ENCODE measurements at regions not wholly inside any gene's neighbourhood (a gene's known extent, or its start where the extent isn't known, plus 50 kb on each side); places are given as distances from the start of the nearest gene placed in this dataset.

- DNase-seq (ENCODE audit: extremely low read depth in 1 of 2, low read depth in 1 of 2): no peak
These were observed 270.8 kb downstream of the BCOR start for GRCh38 chrX:39826813-39827543.

GRCh38 chrX:39827951-39828350 lies 269.8 kb downstream of the BCOR start:
- DNase-seq (ENCODE audit: extremely low read depth in 1 of 2, low read depth in 1 of 2): no peak

GRCh38 chrX:39828971-39829370 lies 268.8 kb downstream of the BCOR start:
- DNase-seq (ENCODE audit: extremely low read depth in 1 of 2, low read depth in 1 of 2): no peak

GRCh38 chrX:39829965-39830364 lies 267.8 kb downstream of the BCOR start:
- no peak for DNase-seq (ENCODE audit: extremely low read depth in 1 of 2, low read depth in 1 of 2)

- no peak for DNase-seq (ENCODE audit: extremely low read depth in 1 of 2, low read depth in 1 of 2)
These were observed 267.3 kb downstream of the BCOR start for GRCh38 chrX:39830414-39830813.

GRCh38 chrX:39832211-39832610 lies 265.5 kb downstream of the BCOR start:
- DNase-seq (ENCODE audit: extremely low read depth in 1 of 2, low read depth in 1 of 2): no peak

GRCh38 chrX:39834600-39834999 lies 263.2 kb downstream of the BCOR start:
- no peak for DNase-seq (ENCODE audit: extremely low read depth in 1 of 2, low read depth in 1 of 2)

- DNase-seq (ENCODE audit: extremely low read depth in 1 of 2, low read depth in 1 of 2): no peak
These were observed 262.5 kb downstream of the BCOR start for GRCh38 chrX:39835241-39835640.

GRCh38 chrX:39835776-39836175 lies 262.0 kb downstream of the BCOR start:
- DNase-seq (ENCODE audit: extremely low read depth in 1 of 2, low read depth in 1 of 2): no peak

GRCh38 chrX:39836802-39837420 lies 260.8 kb downstream of the BCOR start:
- no peak for DNase-seq (ENCODE audit: extremely low read depth in 1 of 2, low read depth in 1 of 2)

GRCh38 chrX:39837688-39838087 lies 260.1 kb downstream of the BCOR start:
- DNase-seq (ENCODE audit: extremely low read depth in 1 of 2, low read depth in 1 of 2): no peak

- no peak for DNase-seq (ENCODE audit: extremely low read depth in 1 of 2, low read depth in 1 of 2)
These were observed 258.4 kb downstream of the BCOR start for GRCh38 chrX:39839371-39839770.

- no peak for DNase-seq (ENCODE audit: extremely low read depth in 1 of 2, low read depth in 1 of 2)
These were observed 257.6 kb downstream of the BCOR start for GRCh38 chrX:39840133-39840532.

- no peak for DNase-seq (ENCODE audit: extremely low read depth in 1 of 2, low read depth in 1 of 2)
These were observed 257.1 kb downstream of the BCOR start for GRCh38 chrX:39840581-39841093.

GRCh38 chrX:39841604-39842003 lies 256.2 kb downstream of the BCOR start:
- DNase-seq (ENCODE audit: extremely low read depth in 1 of 2, low read depth in 1 of 2): no peak

- DNase-seq (ENCODE audit: extremely low read depth in 1 of 2, low read depth in 1 of 2): no peak
These were observed 255.3 kb downstream of the BCOR start for GRCh38 chrX:39842281-39842973.

- DNase-seq (ENCODE audit: extremely low read depth in 1 of 2, low read depth in 1 of 2): no peak
These were observed 254.4 kb downstream of the BCOR start for GRCh38 chrX:39843318-39843717.

GRCh38 chrX:39845233-39845632 lies 252.5 kb downstream of the BCOR start:
- DNase-seq (ENCODE audit: extremely low read depth in 1 of 2, low read depth in 1 of 2): no peak

- no peak for DNase-seq (ENCODE audit: extremely low read depth in 1 of 2, low read depth in 1 of 2)
These were observed 251.3 kb downstream of the BCOR start for GRCh38 chrX:39846460-39846859.

- DNase-seq (ENCODE audit: extremely low read depth in 1 of 2, low read depth in 1 of 2): no peak
These were observed 249.5 kb downstream of the BCOR start for GRCh38 chrX:39848243-39848642.

- no peak for DNase-seq (ENCODE audit: extremely low read depth in 1 of 2, low read depth in 1 of 2)
These were observed 248.9 kb downstream of the BCOR start for GRCh38 chrX:39848900-39849299.

- no peak for DNase-seq (ENCODE audit: extremely low read depth in 1 of 2, low read depth in 1 of 2)
These were observed 247.5 kb downstream of the BCOR start for GRCh38 chrX:39850209-39850608.

Measured in stimulated activated CD8-positive, alpha-beta memory T cell treated with anti-CD3 and anti-CD28 coated beads, Interleukin-7, amount 100 ng/mL, for 48 hours (primary cell).